KMS-11 (cell line): ENCODE measurements at regions not wholly inside any gene's neighbourhood (a gene's known extent, or its start where the extent isn't known, plus 50 kb on each side); places are given as distances from the start of the nearest gene placed in this dataset.

Source experiments
- H2AFZ ChIP-seq: fragments of 200-600 bp; sonication (generic); 2 replicates; pipeline ENCODE4 v1.6.1; 2016; ENCODE audit warnings: antibody characterized with exemption, mixed run types, low read depth
- H3K27ac ChIP-seq: fragments of 200-600 bp; sonication (generic); 2 replicates; pipeline ENCODE4 v1.6.1; 2016; ENCODE audit warnings: mild to moderate bottlenecking, mixed run types
- H3K27me3 ChIP-seq: fragments of 200-600 bp; sonication (generic); 2 replicates; pipeline ENCODE4 v1.6.1; 2017; ENCODE audit warnings: mild to moderate bottlenecking, low read depth, mixed run types, moderate library complexity; ENCODE audit not compliant: insufficient read depth
- H3K36me3 ChIP-seq: fragments of 200-600 bp; sonication (generic); 2 replicates; pipeline ENCODE4 v1.6.1; 2017; ENCODE audit warnings: mild to moderate bottlenecking, mixed run types; ENCODE audit not compliant: insufficient read depth
- H3K4me1 ChIP-seq: fragments of 200-600 bp; sonication (generic); 2 replicates; pipeline ENCODE4 v1.6.1; 2016; ENCODE audit warnings: mild to moderate bottlenecking, low read depth, mixed run types; ENCODE audit not compliant: poor library complexity, severe bottlenecking
- H3K4me2 ChIP-seq: fragments of 200-600 bp; sonication (generic); 2 replicates; pipeline ENCODE4 v1.7.0; 2016; ENCODE audit warnings: mild to moderate bottlenecking, mixed run types
- H3K4me3 ChIP-seq: fragments of 200-600 bp; sonication (generic); IDR thresholded peaks from 2 replicates; pipeline ENCODE4 v1.6.1; 2017; ENCODE audit warnings: low read depth, low read length, mixed read lengths; ENCODE audit not compliant: insufficient read depth
- H3K79me2 ChIP-seq: fragments of 200-600 bp; sonication (generic); 2 replicates; pipeline ENCODE4 v1.6.1; 2016; ENCODE audit warnings: low read depth, mixed run types; ENCODE audit not compliant: insufficient read depth
- H3K9ac ChIP-seq: fragments of 200-600 bp; sonication (generic); 2 replicates; pipeline ENCODE4 v1.6.1; 2016; ENCODE audit warnings: mild to moderate bottlenecking, mixed run types
- H4K20me1 ChIP-seq: fragments of 200-600 bp; sonication (generic); 2 replicates; pipeline ENCODE4 v1.6.1; 2016; ENCODE audit warnings: mild to moderate bottlenecking, mixed run types; ENCODE audit not compliant: insufficient read depth
- CTCF ChIP-seq: fragments of 200-600 bp; sonication (generic); conservative IDR thresholded peaks from 2 replicates; pipeline ENCODE4 v1.6.1; 2017; ENCODE audit warnings: low read depth, mild to moderate bottlenecking, antibody characterized with exemption, low read length, moderate library complexity, mixed read lengths

DNA sequence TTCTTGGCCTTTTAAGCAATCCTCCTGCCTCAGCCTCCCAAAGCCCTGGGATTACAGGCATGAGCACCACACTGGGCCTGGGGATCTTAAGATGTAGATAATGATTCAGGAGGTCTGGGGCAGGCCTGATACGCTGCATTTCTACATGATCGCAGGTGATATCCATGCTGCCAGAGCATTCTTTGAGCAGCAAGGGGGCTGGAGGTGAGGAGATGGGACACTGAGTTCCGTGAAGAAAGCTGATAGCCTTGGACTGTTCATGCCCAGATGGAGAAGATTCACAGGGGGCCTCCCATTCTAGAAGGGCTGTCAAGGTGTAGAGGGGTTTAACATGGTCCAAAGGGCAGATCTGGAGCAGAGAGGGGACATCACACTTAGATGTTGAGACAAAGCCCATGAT is 480.3 kb downstream of the RPS24 start:
- H3K9ac ChIP-seq: no peak overlapping the region
- no peaks in the 10 kb centered on the region for H3K27me3 ChIP-seq
- no peaks in the 10 kb centered on the region for H3K36me3 ChIP-seq
- no peak overlapping the region for H3K4me3 ChIP-seq
- no peak overlapping the region for H3K4me2 ChIP-seq
- H4K20me1 ChIP-seq: no peaks in the 10 kb centered on the region
- no peaks in the 10 kb centered on the region for H3K4me1 ChIP-seq
- H2AFZ ChIP-seq: no peak overlapping the region
- TF ChIP-seq CTCF: no peak
- no peak overlapping the region for H3K27ac ChIP-seq
- H3K79me2 ChIP-seq: no peaks in the 10 kb centered on the region

DNA sequence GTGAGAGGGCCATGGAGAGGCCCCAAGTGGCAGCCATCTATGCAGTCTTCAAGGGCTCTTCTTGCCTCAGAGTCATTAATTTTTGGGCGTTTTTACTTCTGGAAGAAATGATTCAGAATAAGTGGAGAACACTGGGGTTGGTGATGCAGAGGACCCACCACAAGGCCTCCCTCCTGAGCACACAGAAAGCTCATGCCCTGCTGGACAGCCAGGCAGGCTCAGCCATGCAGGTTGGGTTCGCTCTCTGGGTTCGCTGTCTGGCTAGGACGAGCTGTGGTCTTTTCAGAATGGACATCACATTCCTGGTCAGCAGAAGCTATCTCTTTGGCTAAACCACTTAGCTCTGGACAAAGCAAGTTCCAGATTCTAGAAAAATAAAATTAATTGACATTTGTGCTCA is 480.8 kb downstream of the RPS24 start:
- Histone ChIP-seq H4K20me1 (no peaks in the 10 kb centered on the region), H2AFZ (no peak overlapping the region), H3K4me3 (no peak overlapping the region), H3K4me1 (no peaks in the 10 kb centered on the region), H3K36me3 (no peaks in the 10 kb centered on the region), H3K4me2 (no peak overlapping the region), H3K9ac (no peak overlapping the region), H3K27ac (no peak overlapping the region), H3K79me2 (no peaks in the 10 kb centered on the region), H3K27me3 (no peaks in the 10 kb centered on the region)
- TF ChIP-seq CTCF: no peak

DNA sequence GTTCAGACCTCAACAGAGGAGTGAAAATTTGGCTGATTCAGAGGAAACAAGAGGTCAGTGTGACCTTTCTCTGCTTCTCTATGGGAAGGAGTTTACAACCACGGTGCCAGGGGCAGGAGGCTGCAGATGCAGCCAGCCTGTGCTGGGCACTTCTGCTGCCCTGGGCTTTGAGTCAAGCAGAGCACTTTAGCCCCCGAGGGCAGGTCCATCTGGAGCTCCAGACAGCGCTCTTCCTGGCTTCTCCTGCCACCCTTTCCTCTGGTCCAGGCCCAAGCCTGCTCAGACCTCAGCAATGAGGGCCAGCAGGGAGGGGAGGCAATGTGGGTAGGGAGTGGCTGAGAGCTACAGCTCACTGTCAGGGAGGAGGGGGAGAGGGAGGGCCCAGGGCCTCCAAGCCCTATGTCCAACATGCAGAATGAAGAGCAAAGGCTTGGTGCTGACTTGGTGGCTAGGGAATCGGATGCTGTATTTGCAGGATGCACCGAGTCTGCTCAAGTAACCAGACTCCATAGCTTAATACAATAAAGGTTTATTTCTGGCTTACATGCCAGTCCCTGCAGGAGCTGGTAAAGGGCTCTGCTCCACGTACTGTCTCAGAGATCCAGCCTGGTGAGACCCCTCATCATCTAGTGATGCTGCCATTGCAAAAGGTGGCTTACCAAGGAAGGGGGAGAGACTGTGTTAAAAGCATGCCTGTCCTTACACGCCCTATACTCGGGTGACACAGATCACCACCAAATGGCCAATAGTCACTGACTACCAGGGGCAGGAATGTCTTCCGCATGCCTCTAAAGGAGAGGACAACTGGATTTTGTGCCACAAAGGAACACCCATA is 481.6 kb downstream of the RPS24 start:
- Histone ChIP-seq H3K36me3 (no peaks in the 10 kb centered on the region), H4K20me1 (no peaks in the 10 kb centered on the region), H3K4me3 (no peak overlapping the region), H3K4me2 (no peak overlapping the region), H3K27ac (no peak overlapping the region), H2AFZ (no peak overlapping the region), H3K79me2 (no peaks in the 10 kb centered on the region), H3K27me3 (no peaks in the 10 kb centered on the region), H3K9ac (no peak overlapping the region), H3K4me1 (no peaks in the 10 kb centered on the region)
- TF ChIP-seq CTCF: no peak

DNA sequence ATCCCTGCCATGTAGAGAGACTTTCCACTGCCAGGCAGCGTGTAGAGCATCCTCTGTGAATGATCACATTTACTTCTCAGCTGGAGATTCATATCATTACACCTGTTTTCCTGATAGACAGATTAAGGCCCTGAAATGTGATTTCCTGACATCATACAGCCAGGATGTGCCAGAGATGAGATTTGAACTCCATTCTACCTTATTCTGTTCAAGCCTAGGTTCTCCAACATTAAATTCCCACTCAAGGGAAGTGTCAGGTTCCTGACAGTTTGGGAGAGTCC is 482.1 kb downstream of the RPS24 start:
- Histone ChIP-seq H4K20me1 (no peaks in the 10 kb centered on the region), H3K27me3 (no peaks in the 10 kb centered on the region), H3K4me3 (no peak overlapping the region), H3K4me1 (no peaks in the 10 kb centered on the region), H3K36me3 (no peaks in the 10 kb centered on the region), H2AFZ (no peak overlapping the region), H3K9ac (no peak overlapping the region), H3K4me2 (no peak overlapping the region), H3K79me2 (no peaks in the 10 kb centered on the region), H3K27ac (no peak overlapping the region)
- no peak for TF ChIP-seq CTCF
